ENCODE measurements at regions not wholly inside any gene's neighbourhood (a gene's known extent, or its start where the extent isn't known, plus 50 kb on each side); places are given as distances from the start of the nearest gene placed in this dataset.

GRCh38 chr2:48162742-48163141 lies 151.7 kb upstream of the FOXN2 start:
- ATAC-seq, result no peak
- H3K4me1 Mint-ChIP-seq, result no peaks in the 10 kb centered on the region
- H3K36me3 Mint-ChIP-seq (ENCODE audit: low read depth), result peaks cover 5% of the 10 kb centered on the region
- H3K9me3 Mint-ChIP-seq, result peaks cover 31% of the 10 kb centered on the region
- H3K4me3 Mint-ChIP-seq, result no peak overlapping the region
- H3K27me3 Mint-ChIP-seq, result peaks cover 5% of the 10 kb centered on the region
- no peak overlapping the region for H3K27ac Mint-ChIP-seq
- no peak for DNase-seq

GRCh38 chr2:48165070-48165753 lies 149.3 kb upstream of the FOXN2 start:
- no peaks in the 10 kb centered on the region for H3K27me3 Mint-ChIP-seq
- no peaks in the 10 kb centered on the region for H3K36me3 Mint-ChIP-seq (ENCODE audit: low read depth)
- H3K4me1 Mint-ChIP-seq, result no peaks in the 10 kb centered on the region
- DNase-seq (no peak), ATAC-seq (no peak)
- no peak overlapping the region for H3K4me3 Mint-ChIP-seq
- peaks cover 16% of the 10 kb centered on the region for H3K9me3 Mint-ChIP-seq
- no peak overlapping the region for H3K27ac Mint-ChIP-seq

GRCh38 chr2:48169141-48169592 lies 145.3 kb upstream of the FOXN2 start:
- Mint-ChIP-seq H3K4me1 (no peaks in the 10 kb centered on the region), H3K27ac (no peak overlapping the region), H3K36me3 (ENCODE audit: low read depth) (no peaks in the 10 kb centered on the region), H3K4me3 (no peak overlapping the region), H3K27me3 (no peaks in the 10 kb centered on the region), H3K9me3 (peaks cover 12% of the 10 kb centered on the region)
- ATAC-seq, result no peak
- no peak for DNase-seq

GRCh38 chr2:48170281-48170680 lies 144.2 kb upstream of the FOXN2 start:
- no peaks in the 10 kb centered on the region for H3K4me1 Mint-ChIP-seq
- no peaks in the 10 kb centered on the region for H3K27me3 Mint-ChIP-seq
- H3K36me3 Mint-ChIP-seq (ENCODE audit: low read depth), result no peaks in the 10 kb centered on the region
- H3K27ac Mint-ChIP-seq, result no peak overlapping the region
- H3K4me3 Mint-ChIP-seq, result no peak overlapping the region
- ATAC-seq (no peak), DNase-seq (no peak)
- peaks cover 12% of the 10 kb centered on the region for H3K9me3 Mint-ChIP-seq

- no peaks in the 10 kb centered on the region for H3K4me1 Mint-ChIP-seq
- DNase-seq (no peak), ATAC-seq (no peak)
- H3K36me3 Mint-ChIP-seq (ENCODE audit: low read depth), result no peaks in the 10 kb centered on the region
- H3K27ac Mint-ChIP-seq, result no peak overlapping the region
- no peaks in the 10 kb centered on the region for H3K27me3 Mint-ChIP-seq
- peaks cover 4% of the 10 kb centered on the region for H3K9me3 Mint-ChIP-seq
- no peak overlapping the region for H3K4me3 Mint-ChIP-seq
These were observed 141.3 kb upstream of the FOXN2 start for GRCh38 chr2:48173141-48173540.

- no peaks in the 10 kb centered on the region for H3K4me1 Mint-ChIP-seq
- H3K9me3 Mint-ChIP-seq, result peaks cover 4% of the 10 kb centered on the region
- no peak for DNase-seq
- H3K27me3 Mint-ChIP-seq, result no peaks in the 10 kb centered on the region
- no peak for ATAC-seq
- no peaks in the 10 kb centered on the region for H3K36me3 Mint-ChIP-seq (ENCODE audit: low read depth)
- no peak overlapping the region for H3K4me3 Mint-ChIP-seq
- H3K27ac Mint-ChIP-seq, result no peak overlapping the region
These were observed 140.0 kb upstream of the FOXN2 start for GRCh38 chr2:48174503-48174902.

- no peak overlapping the region for H3K27ac Mint-ChIP-seq
- peaks cover 4% of the 10 kb centered on the region for H3K9me3 Mint-ChIP-seq
- DNase-seq, result no peak
- no peak overlapping the region for H3K4me3 Mint-ChIP-seq
- no peaks in the 10 kb centered on the region for H3K27me3 Mint-ChIP-seq
- H3K4me1 Mint-ChIP-seq, result no peaks in the 10 kb centered on the region
- ATAC-seq, result no peak
- no peaks in the 10 kb centered on the region for H3K36me3 Mint-ChIP-seq (ENCODE audit: low read depth)
These were observed 139.2 kb upstream of the FOXN2 start for GRCh38 chr2:48175254-48175653.

GRCh38 chr2:48175656-48176055 lies 138.8 kb upstream of the FOXN2 start:
- H3K4me1 Mint-ChIP-seq, result no peaks in the 10 kb centered on the region
- no peak for DNase-seq
- ATAC-seq, result no peak
- H3K27me3 Mint-ChIP-seq, result no peaks in the 10 kb centered on the region
- no peak overlapping the region for H3K27ac Mint-ChIP-seq
- no peaks in the 10 kb centered on the region for H3K36me3 Mint-ChIP-seq (ENCODE audit: low read depth)
- no peak overlapping the region for H3K4me3 Mint-ChIP-seq
- H3K9me3 Mint-ChIP-seq, result peaks cover 4% of the 10 kb centered on the region

- H3K27ac Mint-ChIP-seq, result no peak overlapping the region
- H3K27me3 Mint-ChIP-seq, result no peaks in the 10 kb centered on the region
- no peaks in the 10 kb centered on the region for H3K36me3 Mint-ChIP-seq (ENCODE audit: low read depth)
- no peak for DNase-seq
- no peak overlapping the region for H3K4me3 Mint-ChIP-seq
- peaks cover 4% of the 10 kb centered on the region for H3K9me3 Mint-ChIP-seq
- ATAC-seq, result no peak
- no peaks in the 10 kb centered on the region for H3K4me1 Mint-ChIP-seq
These were observed 137.6 kb upstream of the FOXN2 start for GRCh38 chr2:48176876-48177275.

GRCh38 chr2:48178611-48179010 lies 135.9 kb upstream of the FOXN2 start:
- peaks cover 4% of the 10 kb centered on the region for H3K9me3 Mint-ChIP-seq
- H3K27me3 Mint-ChIP-seq, result no peaks in the 10 kb centered on the region
- H3K36me3 Mint-ChIP-seq (ENCODE audit: low read depth), result no peaks in the 10 kb centered on the region
- ATAC-seq (no peak), DNase-seq (no peak)
- no peaks in the 10 kb centered on the region for H3K4me1 Mint-ChIP-seq
- H3K27ac Mint-ChIP-seq, result no peak overlapping the region
- H3K4me3 Mint-ChIP-seq, result no peak overlapping the region

- no peak overlapping the region for H3K4me3 Mint-ChIP-seq
- ATAC-seq, result no peak
- H3K27ac Mint-ChIP-seq, result no peak overlapping the region
- peaks cover 4% of the 10 kb centered on the region for H3K9me3 Mint-ChIP-seq
- H3K36me3 Mint-ChIP-seq (ENCODE audit: low read depth), result no peaks in the 10 kb centered on the region
- no peaks in the 10 kb centered on the region for H3K4me1 Mint-ChIP-seq
- DNase-seq, result no peak
- no peaks in the 10 kb centered on the region for H3K27me3 Mint-ChIP-seq
These were observed 133.9 kb upstream of the FOXN2 start for GRCh38 chr2:48180557-48180956.

- Mint-ChIP-seq H3K27ac (no peak overlapping the region), H3K27me3 (no peaks in the 10 kb centered on the region), H3K4me3 (no peak overlapping the region), H3K36me3 (ENCODE audit: low read depth) (no peaks in the 10 kb centered on the region), H3K9me3 (no peaks in the 10 kb centered on the region), H3K4me1 (no peaks in the 10 kb centered on the region)
- ATAC-seq, result no peak
- no peak for DNase-seq
These were observed 131.2 kb upstream of the FOXN2 start for GRCh38 chr2:48183276-48183675.

- H3K9me3 Mint-ChIP-seq, result no peaks in the 10 kb centered on the region
- H3K36me3 Mint-ChIP-seq (ENCODE audit: low read depth), result no peaks in the 10 kb centered on the region
- H3K4me3 Mint-ChIP-seq, result no peak overlapping the region
- H3K4me1 Mint-ChIP-seq, result no peaks in the 10 kb centered on the region
- DNase-seq (no peak), ATAC-seq (no peak)
- no peak overlapping the region for H3K27ac Mint-ChIP-seq
- no peaks in the 10 kb centered on the region for H3K27me3 Mint-ChIP-seq
These were observed 130.5 kb upstream of the FOXN2 start for GRCh38 chr2:48183991-48184390.

GRCh38 chr2:48187503-48187902 lies 127.0 kb upstream of the FOXN2 start:
- Mint-ChIP-seq H3K4me1 (peaks cover 8% of the 10 kb centered on the region), H3K4me3 (no peak overlapping the region), H3K27me3 (no peaks in the 10 kb centered on the region), H3K9me3 (no peaks in the 10 kb centered on the region), H3K36me3 (ENCODE audit: low read depth) (no peaks in the 10 kb centered on the region), H3K27ac (no peak overlapping the region)
- DNase-seq (no peak), ATAC-seq (no peak)

GRCh38 chr2:48189552-48190228 lies 124.8 kb upstream of the FOXN2 start:
- peak; percentile 14 for DNase-seq
- Mint-ChIP-seq H3K27me3 (no peaks in the 10 kb centered on the region), H3K36me3 (ENCODE audit: low read depth) (no peaks in the 10 kb centered on the region), H3K9me3 (no peaks in the 10 kb centered on the region), H3K4me3 (no peak overlapping the region), H3K4me1 (peaks cover 8% of the 10 kb centered on the region), H3K27ac (no peak overlapping the region)
- ATAC-seq, result peak; percentile 65

All from activated naive CD8-positive, alpha-beta T cell treated with anti-CD3 and anti-CD28 coated beads, Interleukin-2, amount 50 U/mL, for 24 hours (primary cell).